Esophagus muscularis mucosa (tissue), 4 donors: ENCODE measurements at regions not wholly inside any gene's neighbourhood (a gene's known extent, or its start where the extent isn't known, plus 50 kb on each side); places are given as distances from the start of the nearest gene placed in this dataset.

ENCODE experiments used
- DNase-seq: peaks from one replicate; pipeline ENCODE4 v3.0.0-alpha.2; 2017; ENCODE audit errors: extremely low spot score
- H3K27ac ChIP-seq, 4 donors: fragments of 200-600 bp; sonication (generic); replicated peaks in 1 of 4; 1 replicate in 3 of 4; 2 replicates in 1 of 4; pipeline ENCODE4 v1.5.1; 2016 to 2019; ENCODE audit warnings: mild to moderate bottlenecking in 1 of 4
- H3K27me3 ChIP-seq, 4 donors: fragments of 200-600 bp; sonication (generic); one replicate each; pipeline versions ENCODE4 v1.5.1 to v1.6.0; 2016 to 2019
- H3K36me3 ChIP-seq, 4 donors: fragments of 200-600 bp; sonication (generic); one replicate each; pipeline ENCODE4 v1.5.1; 2016 to 2019
- H3K4me1 ChIP-seq, 4 donors: fragments of 200-600 bp; sonication (generic); one replicate each; pipeline ENCODE4 v1.5.1; 2016 to 2019
- H3K4me3 ChIP-seq, 4 donors: fragments of 200-600 bp; sonication (generic); 1 replicate in 2 of 4; 2 replicates in 2 of 4; pipeline ENCODE4 v1.5.1; 2016 to 2019; ENCODE audit warnings: mild to moderate bottlenecking in 4 of 4, moderate library complexity in 1 of 4
- H3K9me3 ChIP-seq, 4 donors: fragments of 200-600 bp; sonication (generic); 1 replicate in 3 of 4; 2 replicates in 1 of 4; pipeline ENCODE4 v1.5.1; 2016 to 2019
- CTCF ChIP-seq, 3 experiments: fragments of 200-600 bp in 2 of 3; fragments of 450-650 bp in 1 of 3; sonication (generic) in 2 of 3; IDR thresholded peaks; one replicate each; pipeline ENCODE4 v1.5.1; 2017 to 2019; ENCODE audit warnings: antibody characterized with exemption in 3 of 3, mild to moderate bottlenecking in 2 of 3, moderate library complexity in 1 of 3
- EP300 ChIP-seq: sonication (generic); formaldehyde crosslinking; IDR thresholded peaks from one replicate; pipeline ENCODE4 v1.6.1; 2017; ENCODE audit warnings: antibody characterized with exemption
- POLR2A ChIP-seq: fragments of 450-650 bp; IDR thresholded peaks from one replicate; pipeline ENCODE4 v1.6.1; 2017; ENCODE audit warnings: antibody characterized with exemption, moderate library complexity, mild to moderate bottlenecking, low read depth
- POLR2AphosphoS5 ChIP-seq, 2 donors: sonication (generic); formaldehyde crosslinking; IDR thresholded peaks; one replicate each; pipeline ENCODE4 v1.6.1; 2017; ENCODE audit warnings: antibody characterized with exemption in 2 of 2
- WGBS: methylation state at CpG from one replicate; pipeline ENCODE4 v1.1.5; 2018; 5-methylcytosine and 5-hydroxymethylcytosine counted together
- intact Hi-C: fragments of 100-400 bp; cut with DNase I; formaldehyde crosslinking; loops from one replicate; pipeline ENCODE4 v1.15.1; 2023

GRCh38 chr17:52378860-52379259 is 220.3 kb upstream of the CA10 start:
- Histone ChIP-seq H3K27me3 (no peaks in the 10 kb centered on the region), H3K4me3 (no peak overlapping the region), H3K36me3 (no peaks in the 10 kb centered on the region), H3K4me1 (no peaks in the 10 kb centered on the region), H3K9me3 (no peaks in the 10 kb centered on the region), H3K27ac (no peak overlapping the region)
- intact Hi-C loops: no loop called here
- 86% methylated on average over 3 of the region's 3 CpGs for WGBS
- no peak for DNase-seq
- TF ChIP-seq CTCF (IDR thresholded peaks at IDR 0.05) (no peak), EP300 (no peak), POLR2AphosphoS5 (IDR thresholded peaks at IDR 0.05) (no peak), POLR2A (no peak)

GRCh38 chr17:52376137-52376536 is 217.6 kb upstream of the CA10 start:
- Histone ChIP-seq H3K4me3 (no peak overlapping the region), H3K9me3 (no peaks in the 10 kb centered on the region), H3K27ac (no peak overlapping the region), H3K27me3 (no peaks in the 10 kb centered on the region), H3K4me1 (no peaks in the 10 kb centered on the region), H3K36me3 (no peaks in the 10 kb centered on the region)
- intact Hi-C loops: no loop called here
- WGBS: 73% methylated on average over 3 of the region's 3 CpGs
- DNase-seq: no peak
- TF ChIP-seq EP300 (no peak), CTCF (IDR thresholded peaks at IDR 0.05) (no peak), POLR2AphosphoS5 (IDR thresholded peaks at IDR 0.05) (no peak), POLR2A (no peak)

GRCh38 chr17:52368886-52369285 is 210.4 kb upstream of the CA10 start:
- WGBS: 87% methylated on average over 7 of the region's 7 CpGs
- Histone ChIP-seq H3K27me3 (no peaks in the 10 kb centered on the region), H3K27ac (no peak overlapping the region), H3K9me3 (no peaks in the 10 kb centered on the region), H3K4me3 (no peak overlapping the region), H3K4me1 (no peaks in the 10 kb centered on the region), H3K36me3 (no peaks in the 10 kb centered on the region)
- intact Hi-C loops: no loop called here
- no peak for DNase-seq
- no peak for TF ChIP-seq CTCF (IDR thresholded peaks at IDR 0.05)
- TF ChIP-seq POLR2A: no peak
- TF ChIP-seq EP300: no peak
- no peak for TF ChIP-seq POLR2AphosphoS5 (IDR thresholded peaks at IDR 0.05)

GRCh38 chr17:52357854-52358253 is 199.3 kb upstream of the CA10 start:
- TF ChIP-seq EP300: no peak
- TF ChIP-seq CTCF (IDR thresholded peaks at IDR 0.05): no peak

GRCh38 chr17:52336796-52337195 is 178.3 kb upstream of the CA10 start:
- Histone ChIP-seq H3K9me3 (no peaks in the 10 kb centered on the region), H3K27me3 (no peaks in the 10 kb centered on the region), H3K4me1 (no peaks in the 10 kb centered on the region), H3K36me3 (no peaks in the 10 kb centered on the region), H3K27ac (no peak overlapping the region), H3K4me3 (no peak overlapping the region)
- 54% methylated on average over 4 of the region's 4 CpGs for WGBS
- intact Hi-C loops: no loop called here
- no peak for TF ChIP-seq POLR2AphosphoS5 (IDR thresholded peaks at IDR 0.05)
- no peak for TF ChIP-seq EP300
- no peak for TF ChIP-seq CTCF (IDR thresholded peaks at IDR 0.05)
- no peak for TF ChIP-seq POLR2A
- DNase-seq: no peak

More at GRCh38 chr17:52357854-52358253, 199.3 kb upstream of the CA10 start:
- no peak for DNase-seq
- Histone ChIP-seq H3K4me1 (no peaks in the 10 kb centered on the region), H3K9me3 (peaks cover 0 to 9% (median 4%) of the 10 kb centered on the region in 4 donors), H3K27ac (no peak overlapping the region), H3K27me3 (no peaks in the 10 kb centered on the region), H3K4me3 (no peak overlapping the region), H3K36me3 (no peaks in the 10 kb centered on the region)
- WGBS: 85% methylated on average over 2 of the region's 2 CpGs
- intact Hi-C loops: no loop called here
